Tibial artery (tissue), 4 donors: ENCODE measurements at regions not wholly inside any gene's neighbourhood (a gene's known extent, or its start where the extent isn't known, plus 50 kb on each side); places are given as distances from the start of the nearest gene placed in this dataset.
A peak's percentile ranks its signal among the peaks of the same experiment; 100 is the strongest.

Source experiments
- DNase-seq, 2 donors: peaks; one replicate each; pipeline ENCODE4 v3.0.0-alpha.2; 2019
- H3K27ac ChIP-seq, 2 donors: fragments of 200-600 bp; sonication (generic) in 1 of 2; 1 replicate in 1 of 2; 2 replicates in 1 of 2; pipeline ENCODE4 v1.5.1; 2018 to 2019; ENCODE audit warnings: mild to moderate bottlenecking in 1 of 2
- H3K27me3 ChIP-seq, 2 donors: fragments of 200-600 bp; sonication (generic) in 1 of 2; one replicate each; pipeline versions ENCODE4 v1.5.1 to v1.6.0; 2016 to 2019
- H3K36me3 ChIP-seq, 3 donors: fragments of 200-600 bp; sonication (generic) in 2 of 3; one replicate each; pipeline ENCODE4 v1.5.1; 2016 to 2019; ENCODE audit warnings: mild to moderate bottlenecking in 2 of 3
- H3K4me1 ChIP-seq, 4 donors: fragments of 200-600 bp; sonication (generic) in 2 of 4; 1 replicate in 3 of 4; 2 replicates in 1 of 4; pipeline ENCODE4 v1.5.1; 2016 to 2019
- H3K4me3 ChIP-seq, 2 donors: fragments of 200-600 bp; sonication (generic) in 1 of 2; 1 replicate in 1 of 2; 2 replicates in 1 of 2; pipeline ENCODE4 v1.5.1; 2018 to 2019; ENCODE audit warnings: mild to moderate bottlenecking in 2 of 2
- H3K9me3 ChIP-seq, 3 donors: fragments of 200-600 bp; sonication (generic) in 1 of 3; one replicate each; pipeline ENCODE4 v1.5.1; 2016 to 2019
- CTCF ChIP-seq, 2 experiments: fragments of 200-600 bp in 1 of 2; fragments of 450-650 bp in 1 of 2; IDR thresholded peaks; one replicate each; pipeline ENCODE4 v1.5.1; 2017 to 2019; ENCODE audit warnings: antibody characterized with exemption in 2 of 2, mild to moderate bottlenecking in 1 of 2, moderate library complexity in 1 of 2
- intact Hi-C: fragments of 100-400 bp; cut with DNase I; formaldehyde crosslinking; loops from one replicate; pipeline ENCODE4 v1.15.0; 2023; ENCODE audit warnings: low total_unique reads

GRCh38 chr12:87802721-87803011 lies 226.5 kb downstream of the C12orf50 start:
- no peak overlapping the region for H3K4me3 ChIP-seq
- no peaks in the 10 kb centered on the region for H3K36me3 ChIP-seq
- no peak overlapping the region for H3K27ac ChIP-seq
- intact Hi-C loops, result loop anchor here (10.0 kb wide), 1 partner anchor 1028 kb away; no protein-coding TSS in a partner anchor
- no peaks in the 10 kb centered on the region for H3K9me3 ChIP-seq
- no peak for DNase-seq
- H3K27me3 ChIP-seq, result no peaks in the 10 kb centered on the region
- H3K4me1 ChIP-seq, result peaks cover 0 to 45% (median 6%) of the 10 kb centered on the region in 4 donors
- TF ChIP-seq CTCF (IDR thresholded peaks at IDR 0.05), result no peak

GRCh38 chr12:87801860-87802720 lies 227.1 kb downstream of the C12orf50 start:
- DNase-seq, result no peak
- Histone ChIP-seq H3K9me3 (no peaks in the 10 kb centered on the region), H3K27ac (peak overlapping the region in 1 of 2 donors; percentile 33), H3K27me3 (no peaks in the 10 kb centered on the region), H3K36me3 (no peaks in the 10 kb centered on the region), H3K4me3 (no peak overlapping the region), H3K4me1 (peaks cover 0 to 49% (median 6%) of the 10 kb centered on the region in 4 donors)
- intact Hi-C loops, result loop anchor here (10.0 kb wide), 1 partner anchor 1027 kb away; no protein-coding TSS in a partner anchor
- TF ChIP-seq CTCF (IDR thresholded peaks at IDR 0.05), result no peak

- Histone ChIP-seq H3K27ac (no peak overlapping the region), H3K4me1 (peaks cover 0 to 35% (median 1%) of the 10 kb centered on the region in 4 donors), H3K9me3 (no peaks in the 10 kb centered on the region), H3K4me3 (no peak overlapping the region), H3K27me3 (no peaks in the 10 kb centered on the region), H3K36me3 (no peaks in the 10 kb centered on the region)
- TF ChIP-seq CTCF (IDR thresholded peaks at IDR 0.05), result no peak
- intact Hi-C loops, result no loop called here
- DNase-seq, result no peak
Observed at GRCh38 chr12:87796961-87797516, 232.2 kb downstream of the C12orf50 start.

- Histone ChIP-seq H3K4me1 (peaks cover 0 to 20% (median 0%) of the 10 kb centered on the region in 4 donors), H3K9me3 (no peaks in the 10 kb centered on the region), H3K4me3 (no peak overlapping the region), H3K27ac (no peak overlapping the region), H3K27me3 (no peaks in the 10 kb centered on the region), H3K36me3 (no peaks in the 10 kb centered on the region)
- TF ChIP-seq CTCF (IDR thresholded peaks at IDR 0.05), result no peak
- no peak for DNase-seq
- intact Hi-C loops, result no loop called here
Observed at GRCh38 chr12:87795555-87795954, 233.6 kb downstream of the C12orf50 start.

GRCh38 chr12:87794854-87795253 lies 234.3 kb downstream of the C12orf50 start:
- no peak overlapping the region for H3K27ac ChIP-seq
- TF ChIP-seq CTCF (IDR thresholded peaks at IDR 0.05), result no peak
- peaks cover 0 to 15% (median 0%) of the 10 kb centered on the region in 4 donors for H3K4me1 ChIP-seq
- DNase-seq, result no peak
- H3K9me3 ChIP-seq, result no peaks in the 10 kb centered on the region
- no peaks in the 10 kb centered on the region for H3K36me3 ChIP-seq
- intact Hi-C loops, result no loop called here
- no peak overlapping the region for H3K4me3 ChIP-seq
- H3K27me3 ChIP-seq, result no peaks in the 10 kb centered on the region
